CD4-positive, alpha-beta T cell treated with Interleukin-6 for 4 hours (primary cell): ENCODE measurements at regions not wholly inside any gene's neighbourhood (a gene's known extent, or its start where the extent isn't known, plus 50 kb on each side); places are given as distances from the start of the nearest gene placed in this dataset.

Experiments
- DNase-seq: peaks from one replicate; pipeline ENCODE4 v3.0.0-alpha.2; 2020; ENCODE audit warnings: mixed read lengths

DNA sequence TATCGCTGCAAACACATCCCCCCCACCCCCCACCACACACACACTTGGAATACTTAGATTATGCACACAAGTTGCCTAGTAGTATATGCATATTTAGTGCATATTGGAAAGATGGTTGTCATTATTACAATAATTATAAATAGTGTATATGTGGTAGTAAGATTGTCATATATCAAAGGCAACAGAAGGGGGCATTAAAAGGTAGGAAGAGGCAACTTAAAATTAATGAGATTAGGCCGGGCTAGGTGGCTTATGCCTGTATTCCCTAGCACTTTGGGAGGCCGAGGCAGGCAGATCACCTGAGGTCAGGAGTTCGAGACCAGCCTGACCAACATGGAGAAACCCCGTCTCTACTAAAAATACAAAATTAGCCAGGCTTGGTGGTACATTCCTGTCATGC lies 52.1 kb downstream of the GSC start:
- no peak for DNase-seq

DNA sequence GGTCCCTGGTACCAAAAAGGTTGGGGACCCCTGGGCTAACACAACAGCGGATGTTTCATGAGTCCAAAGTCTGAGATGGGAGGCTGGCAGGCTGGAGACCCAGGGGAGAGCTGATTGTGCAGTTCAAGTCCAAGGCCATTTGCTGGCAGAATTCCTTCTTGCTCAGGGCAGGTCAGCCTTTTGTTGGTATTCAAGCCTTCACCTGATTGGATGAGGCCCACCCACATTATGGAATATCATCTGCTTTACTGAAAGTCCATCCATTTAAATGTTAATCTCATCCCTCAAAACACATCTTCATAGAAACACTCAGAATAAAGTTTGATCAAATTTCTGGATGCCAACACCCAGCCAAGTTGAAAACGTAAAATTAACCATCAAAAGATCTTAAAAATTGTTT lies 52.9 kb downstream of the GSC start:
- no peak for DNase-seq

DNA sequence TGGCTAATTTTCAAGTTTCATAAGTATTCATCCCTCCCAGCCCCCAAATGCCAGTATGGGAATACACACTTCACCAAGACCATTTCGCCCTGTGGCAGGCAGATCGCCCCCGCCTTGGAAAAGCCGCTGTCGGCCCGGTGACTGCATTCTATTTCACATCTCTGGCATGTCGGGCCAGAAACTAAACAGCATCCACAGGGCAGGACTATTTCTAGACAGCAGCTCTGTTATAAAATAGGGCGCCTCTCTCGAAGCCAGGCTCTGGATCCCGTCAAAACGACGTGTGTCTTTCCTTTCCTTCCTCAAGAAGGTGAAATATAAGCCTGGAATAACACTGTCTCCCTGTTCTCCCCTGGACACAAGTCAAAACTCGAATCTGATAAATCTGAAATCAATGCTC lies 56.8 kb downstream of the GSC start:
- DNase-seq, result no peak

DNA sequence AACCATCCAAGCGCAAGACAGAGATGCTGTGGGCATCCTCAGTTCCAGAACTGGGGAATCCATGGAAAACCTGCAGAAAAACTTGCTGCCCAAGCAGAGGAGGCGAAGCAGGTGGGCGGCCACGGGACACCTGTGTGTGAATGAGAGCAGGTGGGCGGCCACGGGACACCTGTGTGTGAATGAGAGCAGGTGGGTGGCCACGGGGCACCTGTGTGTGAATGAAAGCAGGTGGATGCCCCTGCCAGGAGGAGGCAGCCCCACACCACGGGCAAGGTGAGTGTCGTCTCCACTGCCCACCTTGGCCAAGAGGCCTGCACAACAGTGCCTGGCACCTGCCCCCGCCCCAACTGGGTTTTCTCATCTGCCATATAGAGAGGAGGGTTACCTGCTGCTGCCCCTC lies 59.2 kb downstream of the GSC start:
- DNase-seq, result no peak

DNA sequence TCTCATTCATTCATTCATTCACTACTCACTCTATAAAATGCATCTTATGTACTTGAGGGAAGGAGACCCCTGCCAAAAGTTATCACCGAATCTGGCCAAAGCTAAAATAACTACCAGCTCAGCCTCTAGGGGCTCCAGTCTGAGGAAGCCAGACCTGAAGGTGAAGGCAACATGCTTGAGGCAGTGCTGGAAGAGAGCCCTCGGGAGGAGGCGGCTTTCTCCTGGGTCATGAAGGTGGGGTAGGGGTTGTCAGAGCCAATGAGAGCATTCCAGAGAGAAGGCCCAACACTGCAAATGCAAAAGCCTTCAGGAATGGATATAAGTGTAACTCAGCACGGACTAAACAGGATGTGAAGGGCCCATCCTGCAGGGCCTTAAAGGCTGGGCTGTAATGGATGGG lies 62.4 kb downstream of the GSC start:
- DNase-seq, result no peak

DNA sequence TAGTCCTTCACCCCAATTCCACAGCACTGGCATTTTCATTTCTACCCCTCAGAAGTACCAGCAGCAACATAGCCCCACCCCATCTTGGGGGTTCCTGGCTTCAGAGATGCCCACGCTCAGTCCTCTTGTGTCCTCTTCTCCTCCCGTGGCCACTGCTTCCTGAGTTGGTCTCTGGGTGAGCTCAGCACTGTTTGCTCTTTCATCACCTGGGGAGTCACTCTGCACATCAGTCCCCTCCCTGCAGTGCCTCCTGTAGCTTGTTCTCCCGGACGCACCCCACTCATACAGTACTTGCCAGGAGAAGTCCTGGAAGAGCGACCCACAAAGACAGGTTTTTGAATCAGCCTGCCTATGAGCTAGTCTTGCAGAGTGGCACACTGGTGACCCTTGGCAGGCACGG lies 63.8 kb downstream of the GSC start:
- DNase-seq, result no peak

DNA sequence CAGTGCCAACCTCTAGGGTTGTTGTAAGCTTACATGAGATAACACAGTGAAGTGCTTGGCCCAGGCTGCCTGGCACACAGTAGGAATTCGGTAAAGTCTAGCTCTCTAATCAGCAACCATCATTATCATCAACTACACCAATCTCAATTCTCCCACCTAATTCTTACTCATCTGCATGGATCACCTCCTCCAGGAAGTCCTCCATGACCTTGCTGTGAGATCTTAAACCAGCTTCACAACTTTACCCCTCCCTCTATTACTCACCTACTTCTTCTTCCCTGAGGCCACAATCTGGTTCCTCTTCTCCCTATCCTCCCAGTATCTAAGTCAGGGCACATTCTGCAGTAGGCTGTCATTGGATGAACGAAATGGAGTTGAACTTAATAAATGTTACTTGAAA lies 67.3 kb downstream of the GSC start:
- no peak for DNase-seq

DNA sequence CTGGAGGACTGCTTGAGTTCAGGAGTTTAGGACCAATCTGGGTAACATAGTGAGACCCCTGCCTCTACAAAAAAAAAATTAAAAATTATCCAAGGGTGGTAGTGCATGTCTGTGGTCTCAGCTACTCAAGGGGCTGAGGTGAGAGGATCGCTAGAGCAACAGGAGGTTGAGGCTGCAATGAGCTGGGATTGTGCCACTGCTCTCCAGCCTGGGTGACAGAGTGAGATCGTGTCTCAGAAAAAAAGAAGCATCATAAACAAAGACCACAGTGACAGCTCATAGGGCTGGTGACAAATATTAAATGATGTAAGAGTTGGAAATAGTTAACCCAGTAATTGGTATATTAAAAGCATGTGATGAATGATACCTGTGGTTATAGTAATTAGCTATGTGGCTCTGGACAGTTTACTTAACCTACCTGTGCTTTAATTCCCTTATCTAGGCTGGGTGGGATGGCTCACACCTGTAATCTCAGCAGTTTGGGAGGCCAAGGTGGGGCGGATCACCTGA lies 68.0 kb downstream of the GSC start:
- DNase-seq, result no peak

DNA sequence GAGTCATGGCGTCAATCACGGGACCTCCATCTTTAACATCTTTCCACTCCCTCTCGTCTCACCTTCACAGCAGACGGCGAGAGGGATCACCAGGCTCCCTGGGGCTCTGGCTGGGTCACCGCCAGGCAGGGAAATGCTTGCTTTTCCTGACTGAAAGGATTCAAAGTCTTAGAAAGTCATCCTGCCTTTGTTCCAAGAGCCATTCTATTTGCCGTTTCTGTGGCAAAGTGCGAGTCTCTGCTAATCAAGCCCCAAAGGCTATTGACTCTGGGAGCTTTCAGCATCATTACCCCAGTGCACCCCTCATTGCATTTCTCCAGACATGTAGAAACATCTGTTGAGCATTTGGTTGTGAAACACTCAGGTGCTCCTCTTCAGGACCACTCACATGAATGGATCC lies 69.6 kb downstream of the GSC start:
- no peak for DNase-seq

DNA sequence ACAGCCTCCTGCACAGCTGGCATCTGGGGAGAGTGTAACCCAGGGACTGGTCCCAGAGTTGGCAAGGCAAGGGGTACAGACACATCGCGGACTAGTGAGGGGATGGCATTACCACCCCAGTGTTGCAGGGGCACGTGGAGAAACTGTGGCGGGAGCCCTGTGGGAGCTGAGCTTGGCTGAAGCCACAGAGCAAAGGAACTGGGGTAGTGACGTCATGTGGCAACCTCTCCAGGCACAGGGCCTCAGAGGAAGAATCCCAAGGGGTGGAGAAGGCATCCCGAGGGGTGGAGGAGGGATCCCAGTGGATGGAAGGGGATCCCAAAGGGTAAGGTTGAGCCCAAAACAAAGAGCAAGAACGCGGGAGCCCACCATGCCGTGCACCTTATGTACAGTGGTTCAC lies 70.1 kb downstream of the GSC start:
- no peak for DNase-seq

DNA sequence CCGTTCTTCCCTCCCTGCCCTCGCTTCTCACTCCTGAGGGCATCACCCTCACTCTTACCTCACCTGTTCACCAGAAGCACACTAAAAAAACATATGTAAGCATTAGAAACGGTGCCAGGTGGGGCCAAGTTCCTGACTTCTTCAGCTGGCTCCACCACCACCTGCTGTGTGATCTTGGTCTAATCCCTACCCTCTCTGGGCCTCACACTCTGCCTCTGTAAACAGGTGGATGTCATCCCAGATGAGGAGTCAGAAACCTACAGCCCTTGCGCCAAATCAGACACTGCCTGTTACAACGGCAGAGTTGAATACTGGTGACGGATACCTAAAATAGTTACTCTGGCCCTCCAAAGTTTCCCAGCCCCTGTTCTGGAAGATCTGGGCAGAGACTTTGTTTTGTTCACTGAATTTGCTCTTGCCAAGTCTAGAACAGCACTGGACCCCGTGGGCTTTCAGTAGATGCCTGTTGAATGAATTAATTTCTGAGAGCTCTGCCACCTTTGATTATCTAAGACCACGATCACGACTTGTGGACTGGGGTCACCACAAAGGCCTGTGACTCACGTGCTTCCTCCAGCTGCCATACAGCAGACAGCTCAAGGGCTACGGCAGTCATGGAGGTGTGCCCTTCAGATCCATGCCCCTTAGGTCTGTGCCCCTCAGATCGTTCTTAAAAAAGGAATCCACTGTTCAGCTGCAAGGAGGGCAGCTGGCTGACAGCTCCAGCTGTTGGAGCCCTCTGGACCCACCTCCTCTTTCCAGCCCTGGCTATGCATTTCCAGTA lies 71.9 kb downstream of the GSC start:
- no peak for DNase-seq

DNA sequence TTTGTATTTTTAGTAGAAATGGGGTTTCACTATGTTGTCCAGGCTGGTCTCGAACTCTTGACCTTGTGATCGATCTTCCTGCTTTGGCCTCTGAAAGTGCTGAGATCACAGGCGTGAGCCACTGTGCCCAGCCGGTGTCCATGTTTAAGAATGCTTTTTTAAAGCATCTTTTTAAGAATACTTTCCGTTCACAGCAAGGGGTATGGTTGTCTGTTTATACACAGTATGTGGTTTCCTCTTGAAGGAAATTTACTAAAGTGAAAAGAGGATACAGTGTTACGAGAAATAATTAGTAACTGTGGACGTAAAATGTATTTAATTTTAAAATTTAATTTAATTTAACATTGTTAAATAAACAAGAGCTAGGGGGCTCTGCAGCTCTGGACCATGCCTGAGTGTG lies 73.4 kb downstream of the GSC start:
- no peak for DNase-seq

DNA sequence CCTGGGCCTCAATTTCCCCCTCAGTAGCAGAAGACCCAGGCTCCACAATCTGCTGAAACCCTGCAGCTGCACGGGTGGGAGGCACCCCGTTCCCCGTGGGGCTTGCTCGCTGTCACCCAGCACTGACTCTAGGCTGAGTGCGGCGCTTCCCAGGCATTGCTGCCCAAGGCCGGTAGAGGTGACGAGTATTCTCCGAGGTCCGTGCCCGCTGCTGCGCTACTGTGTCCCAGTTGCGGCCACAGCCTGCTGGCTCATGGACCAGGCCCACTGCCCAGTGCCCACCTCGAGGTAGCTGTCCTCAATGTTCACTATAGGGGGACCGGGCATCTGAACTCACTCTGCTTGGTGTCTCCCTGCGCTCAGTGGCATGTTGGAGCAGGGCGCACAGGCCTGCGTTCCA lies 74.7 kb downstream of the GSC start:
- DNase-seq, result no peak

DNA sequence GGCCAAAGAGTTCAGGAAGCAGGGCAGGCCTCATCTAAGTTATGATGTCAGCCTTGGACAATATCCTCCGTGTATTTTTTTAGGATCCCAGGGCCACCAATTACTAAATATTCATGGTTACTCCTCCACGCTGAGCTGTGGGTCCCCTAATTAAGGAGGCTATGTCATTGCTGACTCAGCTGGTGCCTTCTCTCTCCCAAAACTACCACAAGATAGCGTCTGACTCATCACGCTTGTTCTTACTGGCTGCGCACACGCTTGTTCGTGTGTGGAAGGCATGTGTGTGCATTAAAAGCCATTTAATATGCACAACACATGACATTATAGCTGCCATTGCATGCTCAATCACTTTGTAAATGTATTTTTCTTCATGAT lies 78.3 kb downstream of the GSC start:
- no peak for DNase-seq

DNA sequence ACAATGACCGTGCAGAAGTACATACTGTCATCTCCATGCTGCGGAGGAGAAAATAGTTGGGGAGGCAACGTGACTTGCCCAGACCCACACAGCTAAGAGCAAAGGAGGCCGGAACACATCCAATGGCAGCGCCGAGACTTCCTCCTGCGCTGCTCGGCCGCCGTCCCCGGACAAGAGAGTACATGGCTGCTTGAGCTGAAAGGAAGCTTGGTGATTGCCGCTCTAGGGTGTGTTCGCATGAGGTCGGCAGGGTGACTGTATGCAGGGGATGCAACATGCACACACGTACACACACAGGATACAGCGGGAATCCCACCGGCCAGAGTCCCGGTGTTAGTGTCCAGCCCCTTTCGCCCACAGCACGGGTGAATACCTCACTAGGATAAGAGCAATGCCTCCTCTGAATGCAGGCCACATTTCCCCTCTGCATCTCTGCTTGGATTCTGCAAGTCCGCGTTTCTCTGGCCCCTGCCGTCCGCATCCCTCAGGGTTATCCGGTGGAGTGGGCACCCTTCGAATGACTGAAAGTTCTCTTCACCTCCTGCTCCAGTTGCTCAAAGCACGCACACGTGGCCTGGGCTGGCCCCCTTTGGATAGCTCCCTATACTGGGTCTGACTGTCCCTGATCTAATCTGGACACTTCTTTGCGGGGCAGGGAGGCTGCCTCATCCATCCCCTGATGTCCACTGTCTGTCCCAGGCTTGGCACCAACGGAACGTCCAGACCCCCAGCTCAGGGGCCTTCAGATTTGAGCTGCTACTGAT lies 78.8 kb downstream of the GSC start:
- no peak for DNase-seq

DNA sequence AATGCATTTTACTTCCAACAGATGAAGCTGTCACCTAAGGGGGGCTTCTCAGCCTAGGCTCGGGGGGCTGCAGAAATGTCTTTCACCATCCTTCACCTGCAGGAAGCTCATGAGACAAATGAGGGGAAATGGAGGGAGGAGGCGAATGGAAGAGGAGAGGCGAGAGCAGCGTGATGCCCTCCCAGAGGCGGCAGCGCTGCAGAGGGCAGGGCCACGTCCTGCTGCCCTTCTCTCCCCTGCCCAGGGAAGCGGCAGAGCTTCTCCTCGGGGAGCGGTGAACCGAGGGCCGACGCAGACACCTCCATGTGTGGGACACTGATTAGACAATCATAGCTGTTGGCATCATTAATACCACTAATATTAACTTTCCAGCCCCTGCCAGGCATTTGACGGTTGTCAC lies 78.3 kb downstream of the SERPINA3 start:
- DNase-seq, result no peak

DNA sequence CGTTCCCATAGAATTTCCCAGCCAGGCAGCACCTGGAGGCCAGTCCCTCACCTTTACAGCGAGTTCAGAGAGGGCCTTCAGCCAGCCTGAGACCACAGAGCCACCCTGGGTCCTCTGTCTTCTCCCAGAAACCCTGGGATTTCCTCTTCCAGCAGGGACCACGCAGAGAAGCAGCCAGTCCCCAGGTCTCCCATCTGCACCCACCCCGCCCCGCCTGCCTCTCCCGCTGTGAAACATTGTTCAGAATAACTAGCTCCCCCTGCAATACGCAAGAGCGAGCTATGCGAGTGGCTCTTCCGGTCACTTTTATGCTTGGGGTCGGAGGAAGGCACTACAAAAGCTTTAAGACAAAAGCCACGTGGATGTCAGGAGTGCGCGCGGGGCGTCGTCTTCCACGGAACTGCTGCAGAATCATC lies 77.8 kb downstream of the SERPINA3 start:
- no peak for DNase-seq

DNA sequence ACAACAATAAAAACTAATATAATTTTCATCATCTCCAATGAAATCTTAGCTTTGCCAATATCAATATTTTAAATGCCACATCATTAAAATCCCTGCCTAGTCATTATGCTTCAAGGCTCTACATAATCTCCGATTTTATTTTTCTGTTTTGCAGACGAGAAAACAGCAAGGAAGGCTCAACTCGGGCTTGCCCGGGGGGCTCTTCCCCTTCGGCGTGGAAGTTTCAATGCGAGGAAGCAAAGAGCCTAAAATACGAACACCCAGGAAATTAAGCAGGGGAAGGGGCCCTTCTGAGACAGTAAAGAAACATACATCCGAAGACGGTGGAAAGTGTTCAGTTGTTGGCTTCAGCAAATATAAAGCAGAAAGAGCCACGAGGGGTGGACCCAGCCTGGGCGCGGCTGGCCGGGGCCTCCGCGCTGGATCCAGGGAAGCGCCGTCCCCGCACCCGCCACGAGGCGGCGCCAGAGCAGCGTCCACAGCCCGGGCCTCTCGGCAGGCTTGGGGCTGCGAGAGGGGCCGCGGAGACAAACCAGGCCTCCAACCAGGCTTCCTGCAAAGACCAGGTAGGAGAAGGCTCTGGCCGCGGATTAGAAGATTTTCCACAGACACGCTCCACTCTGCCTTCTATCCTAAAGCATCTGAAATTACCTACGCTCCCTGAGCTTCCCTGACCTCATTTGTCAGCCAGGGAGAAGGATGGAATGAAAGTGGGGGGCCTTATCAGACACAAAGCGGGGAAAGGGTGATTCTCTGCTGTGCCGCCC lies 77.2 kb downstream of the SERPINA3 start:
- peak; percentile 25 for DNase-seq

DNA sequence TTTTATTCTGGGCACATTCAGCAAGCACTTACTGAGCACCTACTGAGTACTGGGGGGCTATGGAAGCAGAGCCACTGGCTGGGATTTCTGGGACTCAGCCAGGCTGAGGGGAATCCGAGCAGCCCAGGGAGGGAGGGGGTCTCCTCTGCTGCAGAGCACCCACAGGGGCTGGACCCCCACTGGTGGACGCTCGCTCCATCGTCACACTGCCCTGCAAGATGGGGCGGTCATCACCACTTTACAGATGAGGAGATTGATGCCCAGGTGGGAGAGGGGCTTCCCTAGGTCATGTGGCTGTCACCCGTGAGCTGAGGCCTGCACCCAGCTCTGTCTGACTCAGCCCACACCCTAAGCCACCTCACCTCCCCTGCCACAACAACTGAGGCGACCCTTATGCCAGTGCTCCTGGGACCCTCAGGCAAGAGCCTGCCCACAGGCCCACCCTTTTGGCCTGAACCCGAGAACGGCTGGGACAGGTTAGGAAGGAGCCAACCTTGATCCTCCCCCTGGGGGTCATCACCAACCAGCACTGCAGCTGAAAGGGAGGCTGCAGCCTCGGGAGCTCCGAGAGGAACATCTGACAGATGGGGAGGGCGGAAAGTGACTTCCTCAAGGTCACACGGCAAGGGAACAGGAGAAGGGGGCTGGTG lies 74.4 kb downstream of the SERPINA3 start:
- no peak for DNase-seq

DNA sequence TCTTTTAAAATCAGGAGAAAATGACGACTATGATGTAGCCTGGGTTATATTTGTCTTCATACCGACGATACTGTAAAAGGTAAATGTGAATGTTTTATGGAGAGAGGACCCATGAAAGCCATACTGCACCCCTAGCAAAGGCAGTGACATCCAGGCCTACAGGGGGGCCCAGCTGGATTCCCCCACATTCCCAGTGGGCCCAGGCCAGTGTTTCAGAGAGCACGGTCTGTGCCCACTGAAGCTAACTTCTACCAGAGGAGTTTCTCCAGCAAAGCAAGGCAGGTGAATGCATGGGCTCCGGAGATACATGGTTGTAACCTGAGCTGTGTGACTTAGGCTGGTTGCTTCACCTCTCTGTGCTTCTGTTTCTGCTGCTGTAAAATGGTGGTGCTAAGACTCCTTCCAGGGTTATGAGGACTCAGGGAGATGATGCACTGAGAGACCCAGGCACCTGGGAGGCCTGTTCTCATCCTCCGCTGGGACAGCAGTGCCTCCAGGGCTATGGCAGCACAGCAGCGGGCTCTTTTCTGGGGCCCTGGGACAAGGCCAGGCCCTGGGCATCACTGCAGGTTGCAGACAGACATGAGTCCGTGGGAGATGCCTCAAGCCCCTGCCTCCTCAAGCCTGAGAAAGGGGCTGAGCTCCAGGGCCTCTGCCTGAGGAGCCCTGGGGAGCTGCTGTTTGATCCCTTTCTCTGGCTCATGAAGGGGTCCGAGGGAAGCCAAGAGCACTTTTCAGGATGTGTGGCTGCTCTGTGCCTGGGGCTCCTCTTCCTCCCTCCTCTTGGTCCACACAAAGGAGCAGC lies 73.7 kb downstream of the SERPINA3 start:
- no peak for DNase-seq

DNA sequence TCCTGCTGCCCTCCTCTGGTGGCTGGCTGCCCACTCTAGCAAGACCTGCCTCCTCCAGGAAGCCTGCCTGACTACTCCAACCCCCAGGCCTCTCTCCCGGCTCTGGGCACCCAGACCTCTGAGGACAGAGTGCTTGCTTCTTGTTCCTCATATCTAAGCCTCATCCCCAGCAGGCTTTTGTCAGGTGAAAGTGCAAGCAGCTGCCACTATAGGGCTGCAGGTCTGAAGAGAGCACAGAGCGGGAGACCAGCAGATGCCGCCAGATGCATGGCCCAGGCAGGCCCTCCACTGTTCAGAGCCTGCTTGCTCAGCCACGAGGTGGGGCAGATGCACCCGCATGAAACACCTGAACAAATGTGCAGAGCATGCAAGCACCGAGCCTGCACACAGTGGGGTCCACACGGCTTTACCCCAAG lies 73.0 kb downstream of the SERPINA3 start:
- no peak for DNase-seq

DNA sequence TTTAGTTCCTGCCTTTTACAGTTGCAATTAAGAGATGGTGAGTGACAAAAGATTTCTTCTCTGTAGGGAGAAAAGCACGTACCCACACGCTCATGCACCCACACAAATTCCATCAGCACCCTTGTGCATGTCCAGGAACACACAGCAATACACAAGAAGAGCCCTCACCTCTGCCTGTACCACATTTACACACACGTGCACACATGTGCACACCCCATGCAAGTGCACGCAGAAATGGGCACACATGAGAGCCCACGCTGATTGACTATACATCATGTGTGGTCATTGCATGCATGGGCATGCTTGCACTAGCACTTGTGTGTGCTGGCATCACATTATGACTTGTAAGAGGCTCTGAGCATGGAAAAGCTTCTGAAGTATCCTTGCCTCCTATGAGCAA lies 70.5 kb downstream of the SERPINA3 start:
- no peak for DNase-seq
